Liver (tissue), 8 donors: ENCODE measurements at regions not wholly inside any gene's neighbourhood (a gene's known extent, or its start where the extent isn't known, plus 50 kb on each side); places are given as distances from the start of the nearest gene placed in this dataset.
A peak's percentile ranks its signal among the peaks of the same experiment; 100 is the strongest.

Experiments
- DNase-seq: peaks from one replicate; pipeline ENCODE4 v3.0.0-alpha.2; 2017; ENCODE audit warnings: low spot score
- H3K27ac ChIP-seq, 2 donors: one replicate each; pipeline ENCODE4 v1.7.0; 2013; ENCODE audit warnings: inconsistent platforms in 2 of 2, low read length in 2 of 2, control low read depth in 1 of 2, low read depth in 1 of 2, mild to moderate bottlenecking in 1 of 2
- H3K27me3 ChIP-seq, 4 donors: one replicate each; pipeline versions ENCODE4 v1.6.1 to v1.7.0; 2013; ENCODE audit warnings: low read length in 3 of 4, inconsistent platforms in 1 of 4, mild to moderate bottlenecking in 1 of 4, moderate library complexity in 1 of 4; ENCODE audit not compliant: control insufficient read depth in 4 of 4, insufficient read depth in 4 of 4
- H3K36me3 ChIP-seq, 4 donors: one replicate each; pipeline versions ENCODE4 v1.6.1 to v1.7.0; 2013; ENCODE audit warnings: low read length in 3 of 4, mild to moderate bottlenecking in 3 of 4, low read depth in 1 of 4, moderate library complexity in 1 of 4; ENCODE audit not compliant: control insufficient read depth in 4 of 4, insufficient read depth in 3 of 4
- H3K4me1 ChIP-seq, 4 donors: one replicate each; pipeline versions ENCODE4 v1.6.1 to v1.7.0; 2013; ENCODE audit warnings: low read length in 3 of 4, mild to moderate bottlenecking in 3 of 4, moderate library complexity in 1 of 4; ENCODE audit not compliant: control insufficient read depth in 4 of 4, insufficient read depth in 4 of 4
- H3K4me3 ChIP-seq, 3 donors: one replicate each; pipeline versions ENCODE4 v1.6.1 to v1.7.0; 2013; ENCODE audit warnings: low read length in 3 of 3, control low read depth in 1 of 3, low read depth in 1 of 3, mild to moderate bottlenecking in 1 of 3
- H3K9ac ChIP-seq, 2 donors: one replicate each; pipeline ENCODE4 v1.7.0; 2013; ENCODE audit warnings: low read length in 2 of 2, mild to moderate bottlenecking in 2 of 2, moderate library complexity in 2 of 2, control low read depth in 1 of 2, low read depth in 1 of 2
- H3K9me3 ChIP-seq, 4 donors: one replicate each; pipeline versions ENCODE4 v1.6.1 to v1.7.0; 2013; ENCODE audit warnings: low read length in 3 of 4; ENCODE audit not compliant: control insufficient read depth in 4 of 4
- ATF3 ChIP-seq: IDR thresholded peaks from 2 replicates; pipeline ENCODE4 v1.6.1; 2016; ENCODE audit warnings: antibody characterized with exemption
- CTCF ChIP-seq: fragments of 150-350 bp; IDR thresholded peaks from 2 replicates; pipeline ENCODE4 v1.5.1; 2017; ENCODE audit warnings: improper control_type of control experiment, low read depth, low read length; ENCODE audit not compliant: missing input control
- EGR1 ChIP-seq, 2 donors: IDR thresholded peaks; 2 replicates each; pipeline ENCODE4 v1.6.1; 2016 to 2018; ENCODE audit warnings: antibody characterized with exemption in 2 of 2, low read depth in 2 of 2
- FOXA1 ChIP-seq: IDR thresholded peaks from 2 replicates; pipeline ENCODE4 v1.6.1; 2016; ENCODE audit warnings: antibody characterized with exemption
- FOXA2 ChIP-seq: IDR thresholded peaks from 2 replicates; pipeline ENCODE4 v1.6.1; 2016; ENCODE audit warnings: antibody characterized with exemption
- GABPA ChIP-seq, 2 donors: IDR thresholded peaks in 1 of 2; conservative IDR thresholded peaks in 1 of 2; 2 replicates each; pipeline ENCODE4 v1.6.1; 2016; ENCODE audit warnings: antibody characterized with exemption in 2 of 2, mild to moderate bottlenecking in 1 of 2, moderate library complexity in 1 of 2
- HNF4A ChIP-seq, 2 donors: conservative IDR thresholded peaks; 2 replicates each; pipeline ENCODE4 v1.6.1; 2016; ENCODE audit warnings: antibody characterized with exemption in 2 of 2, mild to moderate bottlenecking in 2 of 2
- HNF4G ChIP-seq: IDR thresholded peaks from 2 replicates; pipeline ENCODE4 v1.6.1; 2016; ENCODE audit warnings: antibody characterized with exemption
- MAX ChIP-seq: IDR thresholded peaks from 2 replicates; pipeline ENCODE4 v1.6.1; 2016; ENCODE audit warnings: antibody characterized with exemption
- RAD21 ChIP-seq, 2 donors: IDR thresholded peaks; 2 replicates each; pipeline ENCODE4 v1.6.1; 2016; ENCODE audit warnings: antibody characterized with exemption in 2 of 2, mild to moderate bottlenecking in 2 of 2
- REST ChIP-seq: IDR thresholded peaks from 2 replicates; pipeline ENCODE4 v1.6.1; 2016; ENCODE audit warnings: antibody characterized with exemption, mild to moderate bottlenecking
- RXRA ChIP-seq, 2 donors: IDR thresholded peaks; 2 replicates each; pipeline ENCODE4 v1.6.1; 2017 to 2018; ENCODE audit warnings: antibody characterized with exemption in 2 of 2, mild to moderate bottlenecking in 1 of 2
- SP1 ChIP-seq: IDR thresholded peaks from 2 replicates; pipeline ENCODE4 v1.6.1; 2018; ENCODE audit warnings: antibody characterized with exemption, mild to moderate bottlenecking
- TAF1 ChIP-seq: conservative IDR thresholded peaks from 2 replicates; pipeline ENCODE4 v1.6.1; 2016; ENCODE audit warnings: antibody characterized with exemption, mild to moderate bottlenecking
- YY1 ChIP-seq: IDR thresholded peaks from 2 replicates; pipeline ENCODE4 v1.6.1; 2016; ENCODE audit warnings: antibody characterized with exemption, mild to moderate bottlenecking
- WGBS: extraction: QIAGEN DNeasy Blood & Tissue Kit; methylation state at CpG from one replicate; pipeline ENCODE4 v1.1.7; 2013; 5-methylcytosine and 5-hydroxymethylcytosine counted together
- donor health status: healthy.
- donor health status: healthy.
- donor health status: healthy.
- donor health status: healthy.
- donor health status: healthy.

- Histone ChIP-seq H3K27ac (no peak overlapping the region), H3K9me3 (no peaks in the 10 kb centered on the region), H3K36me3 (no peaks in the 10 kb centered on the region), H3K27me3 (peaks cover 0 to 13% (median 5%) of the 10 kb centered on the region in 4 donors), H3K4me1 (peaks cover 0 to 5% (median 0%) of the 10 kb centered on the region in 4 donors), H3K4me3 (no peak overlapping the region), H3K9ac (no peak overlapping the region)
- WGBS: 22% methylated on average over 6 of the region's 6 CpGs
- DNase-seq: peak; percentile 77
- TF ChIP-seq EGR1 (IDR thresholded peaks at IDR 0.05; ENCODE audit: low read depth in 2 of 2) (no peak), FOXA2 (no peak), HNF4A (conservative IDR thresholded peaks at IDR 0.05) (no peak), ATF3 (no peak), RAD21 (IDR thresholded peaks at IDR 0.05) (peak; percentile 86 to 92), SP1 (no peak), CTCF (peak; percentile 78), RXRA (IDR thresholded peaks at IDR 0.05) (no peak), REST (no peak), FOXA1 (no peak), MAX (no peak), YY1 (no peak), TAF1 (no peak), GABPA (IDR thresholded peaks at IDR 0.05 in 1 of 2, conservative IDR thresholded peaks at IDR 0.05 in 1 of 2) (no peak)
Measured at GRCh38 chr10:123582084-123582989, 83.8 kb upstream of the GPR26 start.

GRCh38 chr10:123583639-123584418 lies 82.3 kb upstream of the GPR26 start:
- Histone ChIP-seq H3K4me3 (no peak overlapping the region), H3K36me3 (no peaks in the 10 kb centered on the region), H3K27me3 (peaks cover 0 to 20% (median 5%) of the 10 kb centered on the region in 4 donors), H3K9me3 (no peaks in the 10 kb centered on the region), H3K9ac (no peak overlapping the region), H3K27ac (no peak overlapping the region), H3K4me1 (peaks cover 0 to 5% (median 0%) of the 10 kb centered on the region in 4 donors)
- WGBS: 19% methylated on average over 24 of the region's 24 CpGs
- DNase-seq: peak; percentile 49
- no peak for TF ChIP-seq FOXA2
- peak; percentile 4 to 11 for TF ChIP-seq HNF4A (conservative IDR thresholded peaks at IDR 0.05)
- TF ChIP-seq HNF4G: no peak
- TF ChIP-seq REST: no peak
- TF ChIP-seq GABPA (IDR thresholded peaks at IDR 0.05 in 1 of 2, conservative IDR thresholded peaks at IDR 0.05 in 1 of 2): no peak
- peak; percentile 65 for TF ChIP-seq CTCF
- TF ChIP-seq ATF3: no peak
- TF ChIP-seq FOXA1: no peak
- TF ChIP-seq MAX: no peak
- no peak for TF ChIP-seq YY1
